ENCODE measurements at regions not wholly inside any gene's neighbourhood (a gene's known extent, or its start where the extent isn't known, plus 50 kb on each side); places are given as distances from the start of the nearest gene placed in this dataset.

GRCh38 chr1:82979593-82980236 lies 1019.2 kb downstream of the TTLL7 start:
- no peak for TF ChIP-seq POLR2A (IDR thresholded peaks at IDR 0.05; ENCODE audit: low read depth, low read length)
- no peak for TF ChIP-seq CTCF (conservative IDR thresholded peaks at IDR 0.05; ENCODE audit: low read depth, low read length)
- no peak for TF ChIP-seq RAD21 (IDR thresholded peaks at IDR 0.05; ENCODE audit: low read length)
- no peak for TF ChIP-seq ELK1 (IDR thresholded peaks at IDR 0.05; ENCODE audit: borderline replicate concordance, low read depth, low read length)
- TF ChIP-seq RFX5 (IDR thresholded peaks at IDR 0.05; ENCODE audit: low read depth, low read length) = no peak
- no peak for TF ChIP-seq MAFK (IDR thresholded peaks at IDR 0.05; ENCODE audit: low read depth, low read length)
- no peak for TF ChIP-seq MAZ (IDR thresholded peaks at IDR 0.05; ENCODE audit: borderline replicate concordance, low read depth, low read length)
- no peak for TF ChIP-seq USF2 (IDR thresholded peaks at IDR 0.05; ENCODE audit: low read depth, low read length)
